BE2C (cell line): ENCODE measurements at regions not wholly inside any gene's neighbourhood (a gene's known extent, or its start where the extent isn't known, plus 50 kb on each side); places are given as distances from the start of the nearest gene placed in this dataset.

ENCODE experiments used
- DNase-seq: peaks from one replicate; pipeline ENCODE4 v3.0.0-alpha.2; 2020
- H3K27me3 ChIP-seq: fragments of 250-450 bp; sonication (Bioruptor Pico); 2 replicates; pipeline ENCODE4 v1.5.1; 2020; ENCODE audit warnings: mild to moderate bottlenecking
- H3K36me3 ChIP-seq: fragments of 250-450 bp; sonication (Bioruptor Pico); 2 replicates; pipeline ENCODE4 v1.5.1; 2020; ENCODE audit warnings: mild to moderate bottlenecking
- H3K4me1 ChIP-seq: fragments of 250-450 bp; sonication (Bioruptor Pico); 2 replicates; pipeline ENCODE4 v1.5.1; 2020
- H3K4me3 ChIP-seq: 2 replicates; pipeline ENCODE4 v1.5.1; 2011; ENCODE audit warnings: low read depth, low read length
- H3K9me3 ChIP-seq: fragments of 250-450 bp; sonication (Bioruptor Pico); 2 replicates; pipeline ENCODE4 v1.5.1; 2020
- CTCF ChIP-seq: IDR thresholded peaks from 2 replicates; pipeline ENCODE4 v1.5.1; 2012; ENCODE audit warnings: mild to moderate bottlenecking, low read depth, low read length

- no peaks in the 10 kb centered on the region for H3K4me1 ChIP-seq
- no peak for DNase-seq
- H3K4me3 ChIP-seq = no peak overlapping the region
- no peak for TF ChIP-seq CTCF
- no peaks in the 10 kb centered on the region for H3K27me3 ChIP-seq
- H3K9me3 ChIP-seq = no peaks in the 10 kb centered on the region
- no peaks in the 10 kb centered on the region for H3K36me3 ChIP-seq
Observed at GRCh38 chr18:57869221-57869620, 66.1 kb upstream of the ATP8B1 start.

GRCh38 chr18:57866355-57866754 is 63.2 kb upstream of the ATP8B1 start:
- H3K9me3 ChIP-seq = no peaks in the 10 kb centered on the region
- no peaks in the 10 kb centered on the region for H3K27me3 ChIP-seq
- no peak overlapping the region for H3K4me3 ChIP-seq
- TF ChIP-seq CTCF = no peak
- DNase-seq = no peak
- H3K4me1 ChIP-seq = no peaks in the 10 kb centered on the region
- H3K36me3 ChIP-seq = no peaks in the 10 kb centered on the region

- no peak for DNase-seq
- no peaks in the 10 kb centered on the region for H3K27me3 ChIP-seq
- no peaks in the 10 kb centered on the region for H3K36me3 ChIP-seq
- H3K9me3 ChIP-seq = no peaks in the 10 kb centered on the region
- TF ChIP-seq CTCF = no peak
- no peak overlapping the region for H3K4me3 ChIP-seq
- no peaks in the 10 kb centered on the region for H3K4me1 ChIP-seq
Observed at GRCh38 chr18:57864615-57865121, 61.6 kb upstream of the ATP8B1 start.

GRCh38 chr18:57863706-57864105 is 60.6 kb upstream of the ATP8B1 start:
- no peaks in the 10 kb centered on the region for H3K36me3 ChIP-seq
- no peaks in the 10 kb centered on the region for H3K4me1 ChIP-seq
- DNase-seq = no peak

GRCh38 chr18:57859314-57859713 is 56.2 kb upstream of the ATP8B1 start:
- Histone ChIP-seq H3K9me3 (no peaks in the 10 kb centered on the region), H3K4me3 (no peak overlapping the region), H3K4me1 (no peaks in the 10 kb centered on the region), H3K36me3 (no peaks in the 10 kb centered on the region), H3K27me3 (no peaks in the 10 kb centered on the region)
- TF ChIP-seq CTCF = peak; percentile 49
- DNase-seq = no peak

More at GRCh38 chr18:57863706-57864105, 60.6 kb upstream of the ATP8B1 start:
- Histone ChIP-seq H3K27me3 (no peaks in the 10 kb centered on the region), H3K9me3 (no peaks in the 10 kb centered on the region), H3K4me3 (no peak overlapping the region)
- TF ChIP-seq CTCF = no peak

- Histone ChIP-seq H3K36me3 (no peaks in the 10 kb centered on the region), H3K9me3 (no peaks in the 10 kb centered on the region), H3K4me1 (no peaks in the 10 kb centered on the region), H3K4me3 (no peak overlapping the region), H3K27me3 (no peaks in the 10 kb centered on the region)
- TF ChIP-seq CTCF = no peak
- no peak for DNase-seq
Observed at GRCh38 chr18:57856557-57857280, 53.6 kb upstream of the ATP8B1 start.
